Frontal cortex (tissue), 3 donors: ENCODE measurements at regions not wholly inside any gene's neighbourhood (a gene's known extent, or its start where the extent isn't known, plus 50 kb on each side); places are given as distances from the start of the nearest gene placed in this dataset.
"Not testable (repeated sequence)": the region's sequence is repeated elsewhere in the genome, so short reads cannot be mapped to it uniquely, and the experiment has no call there.

Source experiments
- DNase-seq, 2 donors: peaks; one replicate each; pipeline ENCODE4 v3.0.0; 2012; ENCODE audit warnings: low spot score in 2 of 2
- FAIRE-seq: peaks from 2 replicates; lab custom pipeline; 2012; peaks lifted over from hg19 to GRCh38; lab: Jason Lieb, UNC
- donor health status: control.
- donor health status: control.
- donor health status: control.

DNA sequence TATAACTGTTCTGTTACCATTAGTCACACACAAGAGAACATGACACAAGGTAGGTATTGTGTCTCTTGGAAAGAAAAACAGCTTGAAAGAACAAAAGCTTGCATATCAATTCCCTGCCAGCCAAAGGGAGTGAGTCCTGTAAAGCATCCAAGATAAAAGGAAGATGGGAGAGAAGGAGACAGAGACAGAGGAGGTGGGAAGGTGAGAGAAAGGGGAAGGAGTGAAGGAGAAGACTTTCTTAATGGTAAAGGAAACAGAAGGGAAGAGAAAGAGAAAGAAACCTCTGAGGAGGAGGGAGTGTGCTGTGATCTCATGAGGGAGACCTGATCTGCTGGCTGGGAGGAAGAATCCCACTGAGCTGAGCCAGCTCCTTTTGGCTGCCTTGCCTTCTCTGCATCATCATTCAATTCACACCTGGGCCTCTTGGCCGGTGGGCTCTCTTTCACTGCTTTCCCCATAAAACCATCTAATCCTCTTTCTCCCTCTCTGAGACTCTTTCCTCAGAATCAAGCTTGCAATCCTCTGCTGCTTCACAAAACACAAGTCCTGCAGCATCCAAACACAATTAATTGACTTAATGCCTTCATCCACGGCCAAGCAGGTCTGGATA lies 271.6 kb downstream of the ABCC12 start:
- FAIRE-seq, result no peak
- DNase-seq, result no peak

DNA sequence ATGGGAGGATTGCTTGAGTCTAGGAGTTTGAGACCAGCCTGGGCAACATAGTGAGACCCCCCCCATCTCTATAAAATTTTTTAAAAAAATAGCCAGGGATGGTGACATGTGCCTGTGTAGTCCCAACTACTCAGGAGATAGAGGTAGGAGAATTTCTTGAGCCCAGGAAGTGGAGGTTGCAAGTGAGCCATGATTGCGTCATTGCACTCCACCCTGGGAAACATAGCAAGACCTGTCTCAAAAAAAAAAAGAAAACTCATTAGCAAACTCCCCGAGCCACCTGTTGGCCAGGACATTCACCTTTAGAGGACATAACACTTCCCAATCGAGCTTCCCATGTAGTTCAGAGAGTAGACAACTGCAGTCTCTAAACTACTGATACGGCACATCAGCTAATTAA lies 274.2 kb downstream of the ABCC12 start:
- no peak for DNase-seq
- FAIRE-seq, result no peak

DNA sequence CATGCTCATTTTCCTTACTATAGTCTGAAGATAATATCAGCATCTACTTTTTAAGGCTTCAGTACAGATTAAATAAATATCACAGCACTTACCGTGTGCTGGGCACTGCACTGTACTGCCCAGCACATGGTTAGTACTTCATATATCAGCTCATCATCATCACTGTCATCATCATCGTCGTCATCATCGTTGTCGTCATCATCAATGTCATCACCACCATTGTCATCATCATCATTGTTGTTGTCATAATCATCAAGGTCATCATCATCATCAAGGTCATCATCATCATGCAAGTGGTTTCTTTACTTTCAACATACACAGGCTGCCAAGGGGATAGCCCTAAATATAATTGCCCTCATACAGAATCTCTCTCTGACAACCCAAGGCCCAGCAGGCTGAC lies 275.1 kb downstream of the ABCC12 start:
- no peak for FAIRE-seq
- no peak for DNase-seq

DNA sequence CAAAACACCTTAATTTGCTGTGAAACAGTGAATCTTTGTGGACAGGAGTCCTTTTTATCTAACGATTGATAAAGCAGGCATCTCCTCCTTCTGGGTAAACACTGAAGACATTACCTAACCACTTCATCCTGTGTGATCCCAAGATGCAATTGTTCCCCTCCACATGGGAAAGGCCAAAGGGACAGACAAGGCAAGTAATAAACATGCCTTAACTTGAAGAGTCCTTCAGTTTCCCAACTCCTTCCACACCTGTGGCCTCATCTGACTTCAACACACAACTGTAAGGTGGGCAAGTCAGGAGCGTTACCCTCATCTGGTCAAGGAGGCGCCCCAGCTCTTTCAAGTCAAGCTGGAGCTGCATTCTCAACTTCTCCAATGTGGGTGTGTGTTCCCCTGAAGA lies 278.6 kb downstream of the ABCC12 start:
- FAIRE-seq (no peak), DNase-seq (no peak)

DNA sequence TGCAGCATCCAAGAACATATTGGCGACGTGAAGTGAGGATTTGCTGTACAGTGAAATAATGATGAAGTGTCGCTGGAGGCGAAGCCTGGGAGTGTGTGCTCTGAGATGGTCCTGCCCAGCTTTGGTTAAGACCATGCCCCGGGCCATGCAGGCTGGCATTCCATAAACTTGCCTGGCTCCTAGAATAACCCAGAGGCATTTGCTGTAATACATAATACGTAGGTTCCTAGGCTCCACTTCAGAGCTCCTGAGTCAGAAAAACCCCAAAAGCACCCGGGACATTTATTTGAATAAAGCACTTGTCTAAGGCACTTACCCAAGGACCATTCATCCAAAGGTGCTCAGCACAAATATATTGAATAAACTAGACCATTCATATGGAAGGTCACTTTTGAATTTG lies 279.3 kb downstream of the ABCC12 start:
- FAIRE-seq (no peak), DNase-seq (no peak)

DNA sequence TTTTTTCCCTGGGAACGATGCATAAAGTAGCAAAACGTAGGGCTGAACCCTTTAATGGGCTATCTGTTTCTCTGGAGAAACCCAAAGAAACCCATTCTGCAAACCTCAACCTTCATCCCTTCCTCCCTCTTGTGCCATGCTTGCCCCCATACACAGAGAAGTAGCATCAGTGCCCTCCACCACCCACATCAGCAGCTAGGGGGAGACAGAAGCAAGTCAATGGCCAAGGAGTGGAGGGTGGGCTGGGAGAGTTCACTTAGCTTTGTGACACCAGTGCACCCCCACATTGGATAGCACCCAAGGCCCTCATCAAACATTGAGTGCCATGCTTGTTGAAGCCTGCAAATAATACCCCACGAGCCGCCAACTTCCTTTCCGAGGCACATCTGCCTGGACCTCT lies 282.4 kb downstream of the ABCC12 start:
- no peak for FAIRE-seq
- no peak for DNase-seq

DNA sequence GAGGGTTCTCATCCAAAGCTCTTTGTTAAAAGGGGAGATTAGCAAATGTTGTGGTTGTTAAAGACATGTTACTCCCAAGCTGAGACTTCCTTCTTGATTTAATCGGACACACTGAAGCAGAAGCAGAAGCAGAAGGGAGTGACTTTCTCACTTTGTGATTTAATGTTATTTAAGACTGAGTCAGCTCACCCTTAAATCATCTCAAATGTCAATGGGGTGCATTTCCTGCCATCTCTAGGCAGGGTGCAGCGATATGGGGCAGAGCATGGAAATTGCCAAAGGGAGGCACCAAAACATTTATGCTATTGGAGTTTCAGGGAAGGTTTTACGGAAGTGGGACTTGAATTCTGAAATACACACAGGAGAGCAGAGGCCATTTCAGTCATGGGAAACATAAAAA lies 283.6 kb downstream of the ABCC12 start:
- no peak for FAIRE-seq
- DNase-seq, result no peak

DNA sequence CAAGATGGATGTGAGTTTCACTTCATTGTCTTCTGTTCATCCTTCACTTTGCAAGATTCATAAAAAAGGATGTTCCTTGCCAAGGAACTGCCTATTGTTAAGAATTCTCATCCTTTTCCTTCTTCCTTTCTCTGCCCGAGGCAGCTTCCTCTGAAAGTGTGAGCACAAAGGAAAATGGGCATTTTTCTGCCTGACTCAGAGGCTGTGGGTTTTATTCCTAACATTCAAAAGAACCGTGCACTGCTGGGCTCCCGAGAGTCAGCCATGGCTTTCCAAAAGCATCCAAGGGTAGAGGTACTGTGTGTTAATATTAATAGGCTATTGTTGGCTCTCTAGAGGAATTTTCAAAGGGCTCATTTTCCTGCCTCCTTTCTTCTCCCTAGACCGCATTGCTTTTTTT lies 289.4 kb downstream of the ABCC12 start:
- no peak for DNase-seq
- FAIRE-seq, result no peak

DNA sequence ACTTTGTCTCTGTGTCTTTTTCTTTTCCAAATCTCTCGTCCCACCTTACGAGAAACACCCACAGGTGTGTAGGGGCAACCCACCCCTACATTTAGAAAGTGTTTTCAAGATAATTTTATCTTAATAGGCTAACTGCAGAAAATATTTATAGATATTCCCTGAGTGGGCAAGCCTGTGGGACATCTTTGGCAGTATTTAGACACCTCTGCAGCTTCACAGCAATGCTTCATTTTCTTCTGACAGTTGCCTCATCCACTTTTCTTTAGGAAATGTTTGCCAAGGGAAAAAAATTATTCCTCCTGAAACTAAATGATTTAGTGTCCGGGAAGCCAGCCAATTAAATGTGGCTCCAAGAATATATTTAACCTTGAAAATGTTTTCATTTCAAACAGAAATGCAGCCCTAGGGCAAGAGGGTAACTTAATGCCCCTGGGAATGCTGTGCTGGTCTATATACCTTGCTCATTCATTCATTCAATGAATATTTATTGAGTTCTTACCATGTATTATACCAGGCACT lies 290.4 kb downstream of the ABCC12 start:
- FAIRE-seq, result no peak
- no peak for DNase-seq

DNA sequence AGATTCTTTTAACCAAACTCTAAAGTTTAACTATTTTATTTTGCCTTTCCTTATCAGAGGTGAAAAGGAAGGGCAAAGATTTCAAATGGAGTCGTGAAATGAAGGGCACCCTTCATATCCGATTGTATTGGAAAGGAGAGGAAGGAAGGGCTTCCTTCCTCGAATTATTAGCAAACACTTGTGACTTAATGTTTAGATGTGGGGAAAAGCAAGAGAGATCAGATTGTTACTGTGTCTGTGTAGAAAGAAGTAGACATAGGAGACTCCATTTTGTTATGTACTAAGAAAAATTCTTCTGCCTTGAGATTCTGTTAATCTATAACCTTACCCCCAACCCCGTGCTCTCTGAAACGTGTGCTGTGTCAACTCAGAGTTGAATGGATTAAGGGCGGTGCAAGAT lies 291.5 kb downstream of the ABCC12 start:
- not testable (repeated sequence) for DNase-seq, FAIRE-seq

DNA sequence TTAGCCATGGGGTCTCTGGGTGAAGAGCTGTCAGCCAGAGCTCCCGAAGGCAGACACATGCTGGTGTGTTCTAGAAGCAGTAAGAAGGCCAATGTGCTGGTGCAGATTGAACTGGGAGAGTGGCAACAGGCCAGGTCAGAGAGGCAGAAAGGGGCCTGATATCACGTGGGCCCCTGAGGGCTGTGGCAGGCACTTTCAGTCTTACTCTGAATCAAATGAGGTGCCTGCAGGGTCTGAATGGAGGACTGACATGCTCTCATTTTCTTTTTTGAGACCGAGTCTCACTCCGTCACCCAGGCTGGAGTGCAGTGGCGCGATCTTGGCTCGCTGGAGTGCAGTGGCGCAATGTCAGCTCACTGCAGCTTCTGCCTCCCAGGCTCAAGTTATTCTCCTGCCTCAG lies 293.8 kb downstream of the ABCC12 start:
- FAIRE-seq (no peak), DNase-seq (no peak)

DNA sequence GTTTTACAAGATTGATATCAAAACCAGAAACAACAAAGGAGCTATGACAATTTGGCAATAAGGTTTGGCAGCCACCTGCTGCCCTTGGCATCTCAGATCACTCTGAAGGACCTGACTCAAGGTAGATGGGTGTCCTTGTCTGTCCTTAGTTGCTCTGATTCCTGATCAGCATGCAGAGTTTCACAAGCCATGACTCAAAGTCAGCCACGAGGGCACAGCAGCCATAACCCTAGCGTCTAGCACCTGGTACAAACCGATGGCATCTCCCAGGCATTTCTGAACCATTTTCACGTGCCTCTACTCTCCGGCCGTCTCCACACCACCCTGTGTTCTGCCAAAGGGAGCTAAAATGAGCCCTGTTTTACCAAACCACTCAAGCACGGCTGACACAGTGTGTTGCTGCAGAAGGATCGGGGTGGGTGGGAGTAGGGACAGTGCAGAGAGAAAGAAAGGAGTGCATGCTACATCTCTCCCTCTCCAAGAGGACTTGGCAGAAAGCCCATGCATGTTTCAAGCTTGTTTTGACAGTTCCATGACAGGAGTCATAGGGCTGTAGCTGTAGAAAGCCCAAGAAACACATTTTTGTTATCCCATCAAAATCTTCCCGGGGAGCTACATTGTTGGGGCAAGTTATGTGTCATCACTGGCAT lies 297.3 kb downstream of the ABCC12 start:
- FAIRE-seq (no peak), DNase-seq (no peak)

DNA sequence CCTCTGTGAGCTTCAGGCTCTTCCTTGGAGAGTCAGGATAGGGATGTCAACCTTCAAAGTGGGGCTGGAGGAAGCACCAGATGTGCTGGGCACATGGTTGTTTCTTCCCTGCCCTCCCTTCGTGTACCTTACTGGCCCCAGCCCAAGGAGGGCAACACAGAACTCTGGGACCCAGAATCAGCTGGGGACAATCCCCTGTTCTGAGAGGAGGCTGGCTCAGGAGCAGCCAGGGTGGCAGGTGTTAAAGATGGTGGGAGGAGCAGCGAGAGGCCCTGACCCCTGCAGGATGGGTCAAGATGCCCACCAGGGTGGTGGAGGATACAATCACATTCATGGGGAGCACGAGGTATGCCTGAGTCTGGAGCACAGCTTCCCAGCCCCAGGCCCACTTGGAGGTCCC lies 300.4 kb downstream of the ABCC12 start:
- FAIRE-seq (no peak), DNase-seq (no peak)

DNA sequence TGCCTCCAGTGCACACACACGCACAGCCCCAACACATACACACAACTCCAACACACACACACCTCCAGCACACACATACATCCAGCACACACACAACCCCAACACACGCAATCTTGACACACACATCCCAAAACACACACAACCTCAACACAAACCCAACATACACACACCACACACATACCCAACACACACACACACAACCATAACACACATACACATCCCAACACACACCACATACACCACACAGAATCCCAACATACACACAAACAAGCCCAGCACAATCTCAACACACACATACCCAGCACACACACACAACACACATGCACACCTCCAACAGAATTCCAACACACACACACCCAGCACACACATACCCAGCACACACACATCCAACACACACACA lies 301.1 kb downstream of the ABCC12 start:
- DNase-seq (no peak), FAIRE-seq (no peak)

DNA sequence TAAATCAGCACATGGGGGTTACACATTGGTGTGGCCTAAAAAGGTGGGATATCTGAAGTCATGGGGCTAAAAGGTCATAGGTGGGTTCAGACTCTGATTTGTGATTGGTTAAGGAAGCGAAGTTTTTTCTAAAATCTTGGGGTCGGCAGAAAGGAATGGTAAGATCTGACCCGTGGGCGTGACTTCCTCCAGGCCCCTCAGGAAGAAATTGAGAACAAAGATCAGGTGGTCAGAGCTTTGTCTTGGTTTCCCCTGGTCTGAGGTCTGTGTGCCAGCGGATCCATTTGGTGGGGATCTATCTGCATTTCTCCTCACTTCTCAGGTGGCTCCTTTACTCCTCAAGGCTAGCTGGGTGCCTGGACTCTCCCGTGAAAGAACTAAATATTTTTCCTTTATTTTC lies 302.8 kb downstream of the ABCC12 start:
- FAIRE-seq, result no peak
- no peak for DNase-seq

DNA sequence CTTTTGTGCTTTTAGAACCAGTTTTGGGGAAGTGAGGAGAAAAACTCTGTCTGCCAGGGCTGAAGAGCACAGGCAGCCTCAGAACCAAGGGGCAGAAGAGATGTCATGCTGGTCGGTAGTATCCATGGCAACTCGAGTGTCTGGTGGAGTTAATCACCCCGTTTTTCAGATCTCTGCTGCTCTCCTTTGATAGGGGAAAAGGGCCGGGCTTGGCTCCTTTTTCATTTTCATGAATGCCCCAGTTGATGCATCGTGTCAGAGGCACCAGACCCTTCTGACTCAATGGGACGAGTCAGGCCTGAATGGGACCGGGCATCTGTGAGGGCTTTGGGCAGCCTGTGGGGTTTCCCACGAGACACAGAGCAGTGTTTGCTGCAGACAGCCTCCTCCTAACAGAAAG lies 304.6 kb downstream of the ABCC12 start:
- DNase-seq (peak in 1 of 2 donors; percentile 11), FAIRE-seq (no peak)

DNA sequence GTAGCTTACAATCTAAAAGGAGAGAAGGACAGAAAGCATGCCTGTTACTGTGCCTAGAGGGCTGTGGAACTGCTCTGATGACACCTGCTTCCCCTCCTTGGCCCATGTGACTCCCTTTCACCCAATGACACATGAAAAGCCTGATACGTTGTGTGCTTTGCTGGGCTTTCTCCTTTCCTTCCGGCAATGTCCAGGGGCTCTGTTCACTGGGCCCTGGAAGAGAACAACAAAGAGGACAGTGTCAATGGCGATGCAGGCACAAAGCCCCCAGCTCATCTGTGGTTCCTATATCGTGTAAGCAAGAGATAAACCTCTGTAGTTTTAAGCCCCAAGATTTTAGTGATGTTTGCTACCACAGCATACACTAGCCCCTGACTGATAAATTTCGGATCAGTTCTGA lies 306.1 kb downstream of the ABCC12 start:
- no peak for FAIRE-seq
- no peak for DNase-seq

DNA sequence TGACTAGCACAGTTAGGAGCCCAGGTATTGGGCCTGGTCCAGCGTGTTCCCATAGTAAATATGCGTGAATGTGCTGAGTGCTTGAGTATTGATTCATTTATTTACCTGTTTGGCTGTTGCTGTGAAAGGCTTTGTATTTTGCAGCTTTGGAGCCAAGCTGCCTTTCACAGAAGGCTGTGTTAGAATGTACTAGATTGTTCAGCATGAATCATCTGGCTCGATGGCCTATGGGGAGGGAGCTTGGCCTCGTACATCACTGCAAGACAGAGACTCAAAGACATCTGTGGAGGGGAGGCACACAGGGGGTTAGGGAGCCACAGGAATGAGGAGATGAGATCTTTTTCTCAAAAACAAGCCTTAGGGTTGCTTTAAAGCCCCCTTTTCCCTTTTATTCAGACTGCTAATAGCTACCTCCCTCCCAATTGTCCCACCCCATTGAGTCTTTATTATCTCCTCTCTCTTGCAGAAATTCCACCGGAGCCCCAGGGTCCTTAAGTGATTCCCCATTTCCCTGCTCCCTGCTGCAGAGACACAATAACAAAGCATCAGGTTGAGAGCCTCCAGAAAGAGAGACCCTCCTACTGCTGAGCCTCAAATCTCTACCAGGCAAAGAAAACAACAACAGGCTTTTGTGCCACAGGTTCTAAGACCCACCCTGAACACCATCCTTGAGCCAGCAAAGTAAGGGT lies 307.2 kb downstream of the ABCC12 start:
- no peak for FAIRE-seq
- peak; percentile 28 to 32 for DNase-seq

DNA sequence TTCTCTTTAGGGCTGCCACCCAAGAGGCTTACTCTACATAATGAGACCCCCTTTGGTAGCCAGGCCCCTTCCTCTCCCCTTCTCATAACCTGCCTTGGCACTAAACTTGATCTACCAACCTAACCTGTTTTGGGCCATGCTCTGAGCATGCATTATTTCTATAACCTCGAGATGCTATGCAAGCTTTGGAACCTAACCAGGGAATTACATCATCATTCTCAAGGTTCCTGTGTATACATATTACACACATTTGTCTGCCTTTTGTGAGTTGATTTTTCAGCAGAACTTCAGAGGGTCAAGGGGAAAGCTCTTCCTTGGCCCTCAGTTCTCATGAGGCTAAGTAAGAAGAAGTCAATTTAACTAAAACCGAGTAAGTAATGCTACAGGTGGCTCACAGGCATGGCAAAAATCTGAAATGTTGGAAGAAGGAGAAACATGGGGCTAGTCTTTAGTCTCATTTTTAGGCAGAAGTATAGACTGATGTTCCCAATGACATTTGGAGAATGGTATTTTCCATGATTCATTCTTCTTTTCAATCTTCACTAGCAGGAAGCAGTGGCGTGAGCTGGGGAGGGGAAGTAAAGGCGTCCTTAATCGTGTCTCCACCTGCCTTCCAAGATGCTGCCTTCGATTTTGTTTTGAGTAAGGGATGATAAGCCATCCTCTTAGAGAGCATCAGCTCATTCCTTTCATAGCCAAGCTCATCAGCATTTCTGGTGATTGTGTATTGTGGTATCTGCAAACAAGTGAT lies 308.4 kb downstream of the ABCC12 start:
- no peak for DNase-seq
- no peak for FAIRE-seq

DNA sequence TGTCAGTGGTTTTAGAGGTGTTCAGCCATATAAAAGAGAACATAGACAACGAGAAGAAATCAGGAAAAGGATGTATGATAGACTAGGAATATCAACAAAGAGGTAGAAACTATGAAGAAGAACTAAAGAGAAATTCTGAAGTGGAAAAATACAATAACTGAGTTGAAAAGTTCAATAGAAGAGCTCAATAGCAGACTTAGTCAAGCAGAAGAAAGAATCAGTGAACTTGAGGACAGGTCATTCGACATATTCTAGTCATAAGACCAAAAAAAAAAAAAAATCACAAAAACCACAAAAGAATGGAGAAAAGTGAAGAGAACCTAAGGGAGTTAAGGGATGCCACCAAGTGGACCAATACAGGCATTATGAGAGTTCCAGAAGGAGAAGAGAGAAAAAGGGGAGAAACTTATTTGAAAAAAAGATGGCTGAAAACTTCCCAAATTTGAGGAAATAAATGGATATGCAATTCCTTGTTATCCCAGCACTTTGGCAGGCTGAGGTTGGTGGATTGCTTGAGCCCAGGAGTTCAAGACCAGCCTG lies 321.2 kb downstream of the ABCC12 start:
- no peak for DNase-seq
- FAIRE-seq, result no peak
